Epithelial cell of esophagus (primary cell): ENCODE measurements at regions not wholly inside any gene's neighbourhood (a gene's known extent, or its start where the extent isn't known, plus 50 kb on each side); places are given as distances from the start of the nearest gene placed in this dataset.

Source experiments
- DNase-seq: peaks from one replicate; pipeline ENCODE4 v3.0.0; 2010; ENCODE audit warnings: low read depth
- H3K4me3 ChIP-seq: 2 replicates; pipeline ENCODE4 v1.5.1; 2011; ENCODE audit warnings: mild to moderate bottlenecking, low read length, control low read depth
- TF ChIP-seq, protein P1 (sequence below): IDR thresholded peaks from 2 replicates; pipeline ENCODE4 v1.5.1; 2011; ENCODE audit warnings: low read depth, mild to moderate bottlenecking, low read length, control low read depth, inconsistent platforms; ENCODE audit not compliant: insufficient read depth; ENCODE audit errors: missing control alignments

DNA sequence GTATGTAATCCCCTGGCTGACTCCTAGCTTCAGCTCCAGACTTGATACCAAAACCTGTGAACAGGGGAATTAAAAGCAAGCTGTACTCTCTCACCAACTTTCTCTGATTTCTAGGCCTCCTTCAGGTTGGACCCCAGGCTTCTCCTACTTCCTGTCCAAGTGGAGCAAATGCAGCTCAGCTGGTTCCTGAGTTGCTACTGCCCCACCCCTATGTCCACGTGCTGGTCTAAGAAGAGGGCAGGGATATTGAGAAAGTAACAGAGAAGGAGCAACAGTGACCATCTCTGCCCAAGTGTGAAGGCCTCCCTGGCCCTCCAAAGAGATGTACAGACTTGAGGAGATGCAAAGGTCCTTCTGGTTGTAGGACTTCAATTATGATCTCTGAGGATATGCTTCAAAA lies 188.3 kb upstream of the MCHR2 start:
- no peak for DNase-seq
- TF ChIP-seq, protein P1, sequence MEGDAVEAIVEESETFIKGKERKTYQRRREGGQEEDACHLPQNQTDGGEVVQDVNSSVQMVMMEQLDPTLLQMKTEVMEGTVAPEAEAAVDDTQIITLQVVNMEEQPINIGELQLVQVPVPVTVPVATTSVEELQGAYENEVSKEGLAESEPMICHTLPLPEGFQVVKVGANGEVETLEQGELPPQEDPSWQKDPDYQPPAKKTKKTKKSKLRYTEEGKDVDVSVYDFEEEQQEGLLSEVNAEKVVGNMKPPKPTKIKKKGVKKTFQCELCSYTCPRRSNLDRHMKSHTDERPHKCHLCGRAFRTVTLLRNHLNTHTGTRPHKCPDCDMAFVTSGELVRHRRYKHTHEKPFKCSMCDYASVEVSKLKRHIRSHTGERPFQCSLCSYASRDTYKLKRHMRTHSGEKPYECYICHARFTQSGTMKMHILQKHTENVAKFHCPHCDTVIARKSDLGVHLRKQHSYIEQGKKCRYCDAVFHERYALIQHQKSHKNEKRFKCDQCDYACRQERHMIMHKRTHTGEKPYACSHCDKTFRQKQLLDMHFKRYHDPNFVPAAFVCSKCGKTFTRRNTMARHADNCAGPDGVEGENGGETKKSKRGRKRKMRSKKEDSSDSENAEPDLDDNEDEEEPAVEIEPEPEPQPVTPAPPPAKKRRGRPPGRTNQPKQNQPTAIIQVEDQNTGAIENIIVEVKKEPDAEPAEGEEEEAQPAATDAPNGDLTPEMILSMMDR, result no peak
- no peak overlapping the region for H3K4me3 ChIP-seq

DNA sequence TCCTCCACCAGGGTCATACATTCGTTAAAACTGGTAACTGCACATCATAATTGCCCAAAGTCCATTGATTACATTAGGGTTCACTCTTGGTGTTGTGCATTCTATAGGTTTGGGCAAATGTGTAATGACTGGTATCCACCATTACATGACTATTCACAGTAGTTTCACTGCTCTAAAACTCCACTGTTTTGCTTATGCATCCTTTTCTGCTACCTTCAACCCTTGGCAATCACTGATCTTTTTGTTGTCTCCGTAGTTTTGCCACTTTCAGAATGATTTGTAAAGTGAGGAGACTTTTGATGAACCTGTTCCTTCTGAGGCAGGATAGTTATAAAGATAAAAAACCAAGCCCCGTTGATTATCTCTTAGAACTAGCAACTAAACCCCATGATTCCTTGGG lies 187.3 kb upstream of the MCHR2 start:
- no peak overlapping the region for H3K4me3 ChIP-seq
- DNase-seq, result no peak
- TF ChIP-seq, protein P1, result no peak

DNA sequence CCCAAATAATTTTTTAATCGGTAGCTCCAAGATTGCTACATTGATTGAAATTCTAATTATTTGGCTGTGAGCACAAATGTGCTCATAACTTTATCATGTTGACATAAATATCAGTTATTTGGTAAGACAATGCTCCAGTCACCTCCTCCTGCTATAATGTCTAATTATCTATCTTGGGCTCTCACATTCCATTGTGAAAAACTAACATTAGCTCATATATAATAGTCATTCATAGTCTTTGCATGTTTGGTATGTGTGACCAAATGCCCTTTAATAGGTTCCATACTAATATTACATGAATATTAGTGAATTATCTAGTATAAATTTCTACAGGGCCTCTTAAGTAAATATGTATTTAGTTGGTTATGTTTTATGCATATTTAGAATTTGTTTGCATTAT lies 185.6 kb upstream of the MCHR2 start:
- no peak overlapping the region for H3K4me3 ChIP-seq
- no peak for DNase-seq
- TF ChIP-seq, protein P1, result no peak

DNA sequence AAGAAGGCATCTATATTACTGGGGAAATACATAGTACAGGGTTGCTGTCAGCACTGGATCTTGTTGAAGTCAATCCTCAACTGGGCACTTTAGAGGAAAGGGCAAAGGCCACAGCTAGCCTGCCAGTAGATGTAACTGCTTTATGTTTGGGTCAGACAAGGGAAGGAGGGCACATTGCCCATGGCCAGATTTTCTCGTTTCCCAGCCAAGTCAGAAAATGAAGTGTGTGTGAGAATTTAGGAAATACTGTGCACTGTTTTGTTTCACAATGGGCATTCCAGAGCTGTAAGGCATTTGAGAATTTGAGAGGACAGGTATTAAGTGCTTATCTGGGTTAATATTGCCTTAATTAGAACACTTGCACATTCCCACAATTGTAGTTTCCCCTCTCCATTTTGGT lies 183.9 kb upstream of the MCHR2 start:
- TF ChIP-seq, protein P1, result no peak
- H3K4me3 ChIP-seq, result no peak overlapping the region
- no peak for DNase-seq

DNA sequence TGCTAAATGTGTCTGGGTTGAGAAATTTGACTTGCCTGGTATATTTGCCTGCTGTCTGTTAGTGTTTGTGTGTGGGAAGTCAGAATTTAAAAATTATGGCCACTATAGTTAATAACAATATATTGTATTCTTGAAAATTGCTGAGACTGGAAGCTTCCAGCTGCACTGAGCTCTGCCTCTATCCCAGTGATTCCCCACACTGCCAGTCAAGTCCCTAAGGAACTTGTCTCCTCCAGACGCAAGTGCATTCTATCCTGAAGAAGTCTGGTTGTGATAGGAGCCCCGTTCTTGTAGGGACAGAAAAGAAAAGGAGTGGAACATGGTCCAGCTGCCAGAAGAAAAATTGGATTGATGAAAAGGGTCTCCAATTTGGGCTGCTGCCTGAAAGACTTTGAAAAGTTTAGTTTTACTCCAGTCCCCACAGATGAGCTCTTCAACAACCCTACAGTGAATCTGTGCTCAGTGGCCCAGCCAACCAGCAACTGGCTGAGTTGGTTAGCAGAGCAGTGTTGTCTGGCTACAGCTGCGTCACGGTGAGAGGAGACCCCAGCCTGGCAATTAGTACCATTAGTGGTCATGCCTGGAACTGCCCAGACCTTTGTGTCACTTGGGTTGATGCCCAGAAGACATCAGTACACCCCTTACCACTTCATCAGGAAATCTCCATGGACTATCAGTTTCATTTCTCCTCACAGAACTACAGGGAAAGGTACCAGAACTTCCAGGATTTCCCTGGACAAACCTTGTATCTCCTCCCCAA lies 183.1 kb upstream of the MCHR2 start:
- TF ChIP-seq, protein P1, result no peak
- DNase-seq, result no peak
- no peak overlapping the region for H3K4me3 ChIP-seq

DNA sequence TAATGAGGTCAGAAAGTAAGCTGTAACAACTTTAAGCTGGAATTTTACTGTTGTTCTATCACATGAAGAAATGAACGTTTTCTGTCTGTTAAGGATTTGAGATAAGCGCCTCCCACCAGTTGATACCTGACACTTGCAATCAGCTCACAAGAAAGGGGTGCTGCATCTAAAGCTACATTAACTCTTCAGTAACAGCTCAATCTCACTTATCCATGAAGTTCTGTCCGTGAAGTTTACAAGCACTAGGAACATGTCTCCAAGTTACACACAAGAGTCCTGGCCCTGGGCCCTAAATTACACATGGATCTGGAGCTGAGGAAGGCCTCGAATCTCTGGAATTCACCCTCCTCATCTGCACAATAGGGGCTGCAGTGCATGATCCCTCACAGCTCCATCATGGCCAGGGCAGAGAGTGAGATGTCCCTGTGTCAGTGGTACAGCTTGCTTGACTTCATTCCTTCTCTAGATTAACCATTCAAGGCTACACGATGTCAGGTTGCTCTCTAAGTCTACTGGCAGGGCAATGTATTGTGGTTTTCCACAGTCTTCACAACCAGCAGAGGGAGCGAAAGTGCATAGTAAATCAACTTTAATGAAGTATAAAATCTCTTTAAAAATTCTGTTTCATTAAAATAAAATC lies 182.4 kb upstream of the MCHR2 start:
- TF ChIP-seq, protein P1, result peak; percentile 66
- DNase-seq, result peak; percentile 58
- H3K4me3 ChIP-seq, result no peak overlapping the region
